IMR-90 (cell line): ENCODE measurements at regions not wholly inside any gene's neighbourhood (a gene's known extent, or its start where the extent isn't known, plus 50 kb on each side); places are given as distances from the start of the nearest gene placed in this dataset.
A peak's percentile ranks its signal among the peaks of the same experiment; 100 is the strongest.

Experiments
- ATAC-seq: fragments of 200-7000 bp; cut with Tn5 transposase; 2 replicates; pipeline ENCODE4 v1.9.1; 2020; ENCODE audit warnings: low read depth, mild to moderate bottlenecking, moderate library complexity
- BruUV-seq: library from RNA; stranded (reverse); fragments of 400-500 nt; replicated peaks from 2 replicates; lab custom pipeline; 2021; lab: Mats Ljungman, UMichigan
- CTCF ChIA-PET: fragments of 300-600 bp; formaldehyde crosslinking; extraction: SDS; loops from one replicate; lab custom pipeline; 2021; ENCODE audit warnings: antibody characterized with exemption; lab: Yijun Ruan, JAX
- POLR2A ChIA-PET: fragments of 300-600 bp; sonication (Branson Sonifier 250); formaldehyde crosslinking; loops from one replicate; lab custom pipeline; 2022; ENCODE audit warnings: antibody characterized with exemption; ENCODE audit not compliant: unreplicated experiment; lab: Charles Lee
- DNase-seq: peaks from one replicate; pipeline ENCODE4 v3.0.0; 2013
- H2AFZ ChIP-seq: replicated peaks from 2 replicates; pipeline ENCODE3; 2013; ENCODE audit warnings: low read length, mild to moderate bottlenecking; ENCODE audit not compliant: poor library complexity
- H2AK5ac ChIP-seq: 2 replicates; pipeline ENCODE4 v1.6.1; 2013; ENCODE audit warnings: low read depth, low read length, inconsistent platforms
- H2AK9ac ChIP-seq: replicated peaks from 2 replicates; pipeline ENCODE3; 2013; ENCODE audit warnings: mild to moderate bottlenecking, low read depth, low read length, moderate library complexity; ENCODE audit not compliant: poor library complexity
- H2BK120ac ChIP-seq: 2 replicates; pipeline ENCODE4 v1.6.1; 2013; ENCODE audit warnings: low read depth, low read length, inconsistent platforms
- H2BK15ac ChIP-seq: 3 replicates; pipeline ENCODE4 v1.6.1; 2013; ENCODE audit warnings: low read depth, low read length, inconsistent platforms
- H2BK20ac ChIP-seq: 2 replicates; pipeline ENCODE4 v1.6.1; 2013; ENCODE audit warnings: low read depth, mild to moderate bottlenecking, inconsistent platforms, low read length, moderate library complexity
- H2BK5ac ChIP-seq: 2 replicates; pipeline ENCODE4 v1.6.1; 2013; ENCODE audit warnings: mild to moderate bottlenecking, low read depth, low read length, inconsistent platforms; ENCODE audit not compliant: poor library complexity, severe bottlenecking
- H3K14ac ChIP-seq: replicated peaks from 2 replicates; pipeline ENCODE4 v1.6.1; 2013; ENCODE audit warnings: low read depth, low read length, inconsistent platforms
- H3K18ac ChIP-seq: 2 replicates; pipeline ENCODE4 v1.6.1; 2013; ENCODE audit warnings: low read depth, low read length, control low read depth
- H3K23ac ChIP-seq: 2 replicates; pipeline ENCODE4 v1.6.1; 2013; ENCODE audit warnings: low read depth, low read length, inconsistent platforms
- H3K27ac ChIP-seq: 2 replicates; pipeline ENCODE4 v1.5.1; 2013; ENCODE audit warnings: mild to moderate bottlenecking, control low read depth, low read length; ENCODE audit not compliant: insufficient read depth
- H3K27me3 ChIP-seq: 2 replicates; pipeline ENCODE4 v1.6.1; 2013; ENCODE audit warnings: low read length; ENCODE audit not compliant: control insufficient read depth, insufficient read depth
- H3K36me3 ChIP-seq: 2 replicates; pipeline ENCODE4 v1.6.1; 2013; ENCODE audit warnings: low read length, mixed read lengths; ENCODE audit not compliant: control insufficient read depth, insufficient read depth
- H3K4ac ChIP-seq: 2 replicates; pipeline ENCODE4 v1.6.1; 2013; ENCODE audit warnings: low read depth, low read length, inconsistent platforms
- H3K4me1 ChIP-seq: 2 replicates; pipeline ENCODE4 v1.6.1; 2013; ENCODE audit warnings: low read length, mixed read lengths; ENCODE audit not compliant: control insufficient read depth, insufficient read depth
- H3K4me2 ChIP-seq: 2 replicates; pipeline ENCODE4 v1.6.1; 2013; ENCODE audit warnings: low read depth, mild to moderate bottlenecking, control low read depth, low read length, moderate library complexity
- H3K4me3 ChIP-seq: 2 replicates; pipeline ENCODE4 v1.5.1; 2013; ENCODE audit warnings: low read depth, mild to moderate bottlenecking, control low read depth, low read length, moderate library complexity; ENCODE audit not compliant: insufficient read depth
- H3K56ac ChIP-seq: 2 replicates; pipeline ENCODE4 v1.6.1; 2013; ENCODE audit warnings: low read length, inconsistent platforms; ENCODE audit not compliant: insufficient read depth; ENCODE audit errors: extremely low read depth
- H3K79me1 ChIP-seq, 2 experiments: 2 replicates each; pipeline ENCODE4 v1.6.1; 2013; ENCODE audit warnings: low read length in 2 of 2, inconsistent platforms in 1 of 2, low read depth in 1 of 2
- H3K9ac ChIP-seq: 2 replicates; pipeline ENCODE4 v1.6.1; 2013; ENCODE audit warnings: low read depth, low read length, control low read depth
- H3K9me1 ChIP-seq: 2 replicates; pipeline ENCODE4 v1.6.1; 2013; ENCODE audit warnings: low read length, inconsistent platforms; ENCODE audit not compliant: insufficient read depth
- H3K9me3 ChIP-seq: 2 replicates; pipeline ENCODE4 v1.6.1; 2013; ENCODE audit warnings: low read length; ENCODE audit not compliant: control insufficient read depth, insufficient read depth
- H4K20me1 ChIP-seq: 2 replicates; pipeline ENCODE4 v1.6.1; 2013; ENCODE audit warnings: low read length, inconsistent platforms; ENCODE audit not compliant: insufficient read depth
- H4K5ac ChIP-seq: 2 replicates; pipeline ENCODE4 v1.6.1; 2013; ENCODE audit warnings: mild to moderate bottlenecking, low read depth, low read length, control low read depth
- H4K8ac ChIP-seq, 2 experiments: 2 replicates each; pipeline ENCODE4 v1.6.1; 2013; ENCODE audit warnings: low read depth in 2 of 2, low read length in 2 of 2, control low read depth in 1 of 2, inconsistent platforms in 1 of 2
- H4K91ac ChIP-seq: 2 replicates; pipeline ENCODE4 v1.6.1; 2013; ENCODE audit warnings: low read depth, low read length, inconsistent platforms; ENCODE audit not compliant: insufficient read depth
- BHLHE40 ChIP-seq: fragments of 150-350 bp; IDR thresholded peaks from 2 replicates; pipeline ENCODE4 v1.6.1; 2016; ENCODE audit warnings: mild to moderate bottlenecking, low read depth, low read length
- CEBPB ChIP-seq: IDR thresholded peaks from 2 replicates; pipeline ENCODE4 v1.6.1; 2012; ENCODE audit warnings: low read depth, low read length, improper control_type of control experiment
- CHD1 ChIP-seq: IDR thresholded peaks from 2 replicates; pipeline ENCODE4 v1.6.1; 2012; ENCODE audit warnings: low read depth, low read length, improper control_type of control experiment
- FOS ChIP-seq: fragments of 150-350 bp; IDR thresholded peaks from 2 replicates; pipeline ENCODE4 v1.6.1; 2016; ENCODE audit warnings: low read depth, low read length
- MAFK ChIP-seq: IDR thresholded peaks from 2 replicates; pipeline ENCODE4 v1.6.1; 2012; ENCODE audit warnings: low read depth, low read length, improper control_type of control experiment
- NFE2L2 ChIP-seq: fragments of 150-350 bp; IDR thresholded peaks from 2 replicates; pipeline ENCODE4 v1.6.1; 2016; ENCODE audit warnings: low read depth, mild to moderate bottlenecking, low read length
- POLR2A ChIP-seq: IDR thresholded peaks from 2 replicates; pipeline ENCODE4 v1.6.1; 2012; ENCODE audit warnings: mild to moderate bottlenecking, low read depth, low read length
- RAD21 ChIP-seq: IDR thresholded peaks from 2 replicates; pipeline ENCODE4 v1.6.1; 2012; ENCODE audit warnings: low read length, improper control_type of control experiment
- RFX5 ChIP-seq: IDR thresholded peaks from 2 replicates; pipeline ENCODE4 v1.8.0; 2012; ENCODE audit warnings: low read depth, mild to moderate bottlenecking, low read length, moderate library complexity
- SMC3 ChIP-seq: fragments of 150-350 bp; IDR thresholded peaks from 2 replicates; pipeline ENCODE4 v1.6.1; 2016; ENCODE audit warnings: low read depth, mild to moderate bottlenecking, antibody characterized with exemption, low read length, moderate library complexity
- USF2 ChIP-seq: fragments of 150-350 bp; IDR thresholded peaks from 2 replicates; pipeline ENCODE4 v1.6.1; 2017; ENCODE audit warnings: mild to moderate bottlenecking, antibody characterized with exemption, low read length, low read depth
- WGBS, 2 experiments: methylation state at CpG; one replicate each; pipeline versions ENCODE4 v1.1.5 to v1.1.7; 2013; ENCODE audit warnings: missing lambda C conversion rate in 2 of 2; ENCODE audit not compliant: insufficient read length in 1 of 2; ENCODE audit errors: extremely low coverage in 2 of 2; 5-methylcytosine and 5-hydroxymethylcytosine counted together
- dilution Hi-C: fragments of 300-500 bp; cut with HindIII; formaldehyde crosslinking; loops from one replicate; pipeline ENCODE4 v1.14.3; 2018; ENCODE audit warnings: low sequenced_read_pairs; ENCODE audit not compliant: unreplicated experiment
- in situ Hi-C: fragments of 300-500 bp; cut with MboI; formaldehyde crosslinking; loops from 3 replicates; pipeline ENCODE4 v1.14.3; 2019; ENCODE audit warnings: low sequenced_read_pairs, inconsistent platforms, mixed read lengths
- intact Hi-C: fragments of 100-400 bp; cut with micrococcal nuclease; formaldehyde crosslinking; loops from 2 replicates; pipeline ENCODE4 v1.10.0; 2022

GRCh38 chr9:78856781-78857180 lies 559.9 kb downstream of the PSAT1 start:
- Histone ChIP-seq H3K4me2 (no peak overlapping the region), H2BK5ac (no peak overlapping the region), H3K23ac (no peak overlapping the region), H2BK15ac (peak overlapping the region; percentile 33; the same call in 1 of the 3 replicates), H2BK20ac (peak overlapping the region; percentile 13; the same call in 1 of the 2 replicates), H3K79me1 (no peaks in the 10 kb centered on the region), H4K8ac (peak overlapping the region in 1 of 2 experiments; percentile 51; a peak in 1 of 4 replicates), H3K4me1 (peaks cover 5% of the 10 kb centered on the region; the same call in 1 of the 2 replicates), H3K9ac (no peak overlapping the region), H3K14ac (no peak overlapping the region; the same call in 1 of the 2 replicates), H3K56ac (no peak overlapping the region), H3K9me3 (no peaks in the 10 kb centered on the region), H4K91ac (no peak overlapping the region), H3K27ac (no peak overlapping the region), H4K20me1 (no peaks in the 10 kb centered on the region), H3K27me3 (no peaks in the 10 kb centered on the region), H3K9me1 (0 out of 2 replicates have a peak, but pooled peaks cover 3% of the 10 kb centered on the region), H2AK9ac (no peak overlapping the region), H2AK5ac (peak overlapping the region; percentile 45; the same call in 1 of the 2 replicates), H3K18ac (no peak overlapping the region), H3K4me3 (no peak overlapping the region), H2BK120ac (peak overlapping the region; percentile 32; the same call in 1 of the 2 replicates), H3K36me3 (no peaks in the 10 kb centered on the region), H2AFZ (peak overlapping the region; percentile 21), H4K5ac (no peak overlapping the region), H3K4ac (peak overlapping the region; percentile 12)
- DNase-seq = no peak
- no TSS peak for BruUV-seq
- POLR2A ChIA-PET = no interaction called here
- 100% methylated on average over 1 of the region's 8 CpGs; no CpG with 5 or more reads in 1 of the 2 experiments for WGBS, 2 experiments
- TF ChIP-seq SMC3 (no peak), MAFK (no peak), NFE2L2 (no peak), RAD21 (no peak), FOS (no peak), CHD1 (no peak), POLR2A (no peak), BHLHE40 (no peak), CEBPB (no peak), USF2 (no peak), RFX5 (no peak)
- in situ Hi-C loops (no loop called here), dilution Hi-C loops (no loop called here), intact Hi-C loops (no loop called here)
- CTCF ChIA-PET = no interaction called here
- ATAC-seq = no peak
